ENCODE measurements at regions not wholly inside any gene's neighbourhood (a gene's known extent, or its start where the extent isn't known, plus 50 kb on each side); places are given as distances from the start of the nearest gene placed in this dataset.

DNA sequence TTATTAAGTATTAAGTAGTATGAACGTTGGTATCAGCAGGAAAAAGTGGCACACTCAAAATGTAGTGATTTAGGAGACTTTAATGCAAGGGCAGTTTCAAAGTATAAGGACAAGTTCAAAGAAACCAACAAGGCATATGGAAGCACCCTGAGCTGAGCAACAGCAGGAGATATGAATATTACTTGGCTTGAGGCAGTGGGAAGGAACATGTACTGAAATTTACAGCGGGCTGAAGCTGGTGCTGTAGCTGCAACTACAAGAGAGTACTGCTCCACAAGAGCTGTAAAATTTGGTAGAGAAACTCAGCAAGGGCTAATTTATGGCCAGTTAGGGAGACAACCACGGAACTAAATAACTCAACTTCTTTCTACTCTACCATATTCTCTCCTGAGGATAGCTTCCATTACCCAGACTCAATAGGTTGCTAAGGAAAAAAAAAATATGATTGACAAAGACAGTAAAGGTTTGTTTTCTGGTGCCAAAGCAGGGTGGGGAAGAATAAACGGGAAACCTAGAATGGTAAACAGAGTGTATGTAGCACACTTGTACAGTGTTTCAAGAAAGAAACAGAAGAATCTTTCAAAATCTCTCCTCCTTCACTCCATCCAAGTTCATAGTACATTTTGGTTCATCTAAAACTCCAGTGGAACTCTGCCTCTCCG lies 487.8 kb upstream of the MGAT4C start:
- Histone ChIP-seq H3K4me3 (ENCODE audit: low read depth, low read length) (no peak overlapping the region), H3K36me3 (ENCODE audit: control insufficient read depth, insufficient read depth, low read length) (no peaks in the 10 kb centered on the region), H3K27me3 (ENCODE audit: control insufficient read depth, insufficient read depth, low read length) (0 out of 2 replicates have a peak, but pooled peaks cover 2% of the 10 kb centered on the region)
- TF ChIP-seq CTCF (IDR thresholded peaks at IDR 0.05; ENCODE audit: insufficient read depth, low read depth, low read length) = no peak
- CTCF ChIA-PET = interaction anchor here (0.8 to 1.3 kb wide), 2 partner anchors 10 to 150 kb away, joined by 3 read pairs; no protein-coding TSS in a partner anchor
- POLR2A ChIA-PET = no interaction called here
- DNase-seq (ENCODE audit: low read depth) = no peak

- DNase-seq (ENCODE audit: low read depth) = no peak
Observed at GRCh38 chr12:86741531-86741930, 485.3 kb upstream of the MGAT4C start.

DNA sequence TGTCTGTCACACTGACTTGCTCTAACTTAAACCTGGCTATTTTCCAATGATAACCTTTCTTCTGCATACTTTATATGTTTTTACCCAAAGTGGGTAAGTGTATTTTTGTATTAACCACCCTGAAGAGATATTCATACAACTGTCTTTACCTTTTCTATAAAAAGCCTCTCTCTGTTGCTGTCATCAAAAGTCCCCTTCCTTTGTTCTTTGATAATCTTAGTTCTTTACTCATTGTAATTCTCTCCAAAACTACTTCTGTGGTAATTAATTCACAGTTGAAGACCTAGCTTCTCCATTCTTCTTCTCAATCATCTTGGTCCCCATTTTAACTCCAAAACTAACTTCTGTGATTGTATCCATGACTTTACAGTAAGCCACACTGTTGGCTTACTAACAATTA lies 479.7 kb upstream of the MGAT4C start:
- TF ChIP-seq CTCF (IDR thresholded peaks at IDR 0.05; ENCODE audit: insufficient read depth, low read depth, low read length) = no peak
- no peak for DNase-seq (ENCODE audit: low read depth)
- no peaks in the 10 kb centered on the region for H3K36me3 ChIP-seq (ENCODE audit: control insufficient read depth, insufficient read depth, low read length)
- CTCF ChIA-PET = interaction anchor here (1.1 kb wide), 1 partner anchor 12 kb away, joined by 4 read pairs; no protein-coding TSS in a partner anchor
- POLR2A ChIA-PET = no interaction called here
- H3K4me3 ChIP-seq (ENCODE audit: low read depth, low read length) = no peak overlapping the region
- no peaks in the 10 kb centered on the region for H3K27me3 ChIP-seq (ENCODE audit: control insufficient read depth, insufficient read depth, low read length)

More at GRCh38 chr12:86741531-86741930, 485.3 kb upstream of the MGAT4C start:
- Histone ChIP-seq H3K4me3 (ENCODE audit: low read depth, low read length) (no peak overlapping the region), H3K36me3 (ENCODE audit: control insufficient read depth, insufficient read depth, low read length) (no peaks in the 10 kb centered on the region), H3K27me3 (ENCODE audit: control insufficient read depth, insufficient read depth, low read length) (0 out of 2 replicates have a peak, but pooled peaks cover 2% of the 10 kb centered on the region)
- ChIA-PET POLR2A (no interaction called here), CTCF (no interaction called here)
- no peak for TF ChIP-seq CTCF (IDR thresholded peaks at IDR 0.05; ENCODE audit: insufficient read depth, low read depth, low read length)

GRCh38 chr12:86735072-86735471 lies 478.9 kb upstream of the MGAT4C start:
- no peak for TF ChIP-seq CTCF (IDR thresholded peaks at IDR 0.05; ENCODE audit: insufficient read depth, low read depth, low read length)
- ChIA-PET CTCF (interaction anchor here (0.6 kb wide), 1 partner anchor 1354 kb away, joined by 3 read pairs; no protein-coding TSS in a partner anchor), POLR2A (no interaction called here)
- Histone ChIP-seq H3K4me3 (ENCODE audit: low read depth, low read length) (no peak overlapping the region), H3K36me3 (ENCODE audit: control insufficient read depth, insufficient read depth, low read length) (no peaks in the 10 kb centered on the region), H3K27me3 (ENCODE audit: control insufficient read depth, insufficient read depth, low read length) (no peaks in the 10 kb centered on the region)
- no peak for DNase-seq (ENCODE audit: low read depth)

- no peak overlapping the region for H3K4me3 ChIP-seq (ENCODE audit: low read depth, low read length)
- DNase-seq (ENCODE audit: low read depth) = no peak
- ChIA-PET POLR2A (no interaction called here), CTCF (no interaction called here)
- no peak for TF ChIP-seq CTCF (IDR thresholded peaks at IDR 0.05; ENCODE audit: insufficient read depth, low read depth, low read length)
- H3K27me3 ChIP-seq (ENCODE audit: control insufficient read depth, insufficient read depth, low read length) = no peaks in the 10 kb centered on the region
- no peaks in the 10 kb centered on the region for H3K36me3 ChIP-seq (ENCODE audit: control insufficient read depth, insufficient read depth, low read length)
Observed at GRCh38 chr12:86730233-86730632, 474.0 kb upstream of the MGAT4C start.
